ENCODE measurements at regions not wholly inside any gene's neighbourhood (a gene's known extent, or its start where the extent isn't known, plus 50 kb on each side); places are given as distances from the start of the nearest gene placed in this dataset.

DNA sequence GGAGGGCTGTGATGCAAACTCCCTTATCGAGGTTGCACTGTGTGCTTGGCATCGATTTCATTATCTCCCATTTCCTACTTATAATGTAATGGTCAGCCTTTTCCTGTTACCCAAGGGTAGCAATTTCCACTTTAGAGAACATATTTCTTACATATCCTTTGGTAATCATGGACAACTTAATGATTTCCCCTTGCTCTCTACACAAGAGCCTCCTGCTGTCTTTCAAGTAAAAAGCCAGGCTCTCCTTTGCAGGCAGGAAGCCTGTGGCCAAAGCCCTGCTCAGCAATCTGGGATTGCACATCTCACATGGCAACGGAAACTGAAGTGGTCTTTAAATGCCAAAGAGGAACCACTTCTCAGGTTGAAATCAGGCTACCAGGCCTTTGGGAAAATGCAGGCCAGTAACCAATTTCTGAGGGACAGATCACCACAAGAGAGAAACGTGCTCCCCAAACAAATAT lies 86.7 kb upstream of the IKZF1 start:
- TF ChIP-seq, protein P1, sequence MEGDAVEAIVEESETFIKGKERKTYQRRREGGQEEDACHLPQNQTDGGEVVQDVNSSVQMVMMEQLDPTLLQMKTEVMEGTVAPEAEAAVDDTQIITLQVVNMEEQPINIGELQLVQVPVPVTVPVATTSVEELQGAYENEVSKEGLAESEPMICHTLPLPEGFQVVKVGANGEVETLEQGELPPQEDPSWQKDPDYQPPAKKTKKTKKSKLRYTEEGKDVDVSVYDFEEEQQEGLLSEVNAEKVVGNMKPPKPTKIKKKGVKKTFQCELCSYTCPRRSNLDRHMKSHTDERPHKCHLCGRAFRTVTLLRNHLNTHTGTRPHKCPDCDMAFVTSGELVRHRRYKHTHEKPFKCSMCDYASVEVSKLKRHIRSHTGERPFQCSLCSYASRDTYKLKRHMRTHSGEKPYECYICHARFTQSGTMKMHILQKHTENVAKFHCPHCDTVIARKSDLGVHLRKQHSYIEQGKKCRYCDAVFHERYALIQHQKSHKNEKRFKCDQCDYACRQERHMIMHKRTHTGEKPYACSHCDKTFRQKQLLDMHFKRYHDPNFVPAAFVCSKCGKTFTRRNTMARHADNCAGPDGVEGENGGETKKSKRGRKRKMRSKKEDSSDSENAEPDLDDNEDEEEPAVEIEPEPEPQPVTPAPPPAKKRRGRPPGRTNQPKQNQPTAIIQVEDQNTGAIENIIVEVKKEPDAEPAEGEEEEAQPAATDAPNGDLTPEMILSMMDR (IDR thresholded peaks at IDR 0.05 in 4 of 5, conservative IDR thresholded peaks at IDR 0.05 in 1 of 5), result no peak
- TF ChIP-seq POLR2A (IDR thresholded peaks at IDR 0.05), result no peak
